ENCODE measurements at regions not wholly inside any gene's neighbourhood (a gene's known extent, or its start where the extent isn't known, plus 50 kb on each side); places are given as distances from the start of the nearest gene placed in this dataset.

- peak; percentile 31; the same call in 1 of the 2 replicates for TF ChIP-seq ZNF609 (CRISPR knock-in tag; IDR thresholded peaks at IDR 0.05; ENCODE audit: borderline replicate concordance)
- peak; percentile 18; the same call in 1 of the 2 replicates for TF ChIP-seq FOXK1 (CRISPR knock-in tag; IDR thresholded peaks at IDR 0.05; ENCODE audit: borderline replicate concordance, low read depth)
- peak; percentile 77; the same call in 1 of the 2 replicates for TF ChIP-seq ZBTB26 (CRISPR knock-in tag; IDR thresholded peaks at IDR 0.05; ENCODE audit: borderline replicate concordance)
- TF ChIP-seq NFE2L1 (CRISPR knock-in tag; IDR thresholded peaks at IDR 0.05; ENCODE audit: borderline replicate concordance), result no peak
- TF ChIP-seq TCF7 (IDR thresholded peaks at IDR 0.05; ENCODE audit: low read depth), result peak; percentile 79
- TF ChIP-seq RCOR2 (CRISPR knock-in tag; IDR thresholded peaks at IDR 0.05), result peak; percentile 18; the same call in 1 of the 2 replicates
- TF ChIP-seq PAXIP1 (CRISPR knock-in tag; conservative IDR thresholded peaks at IDR 0.05), result peak; percentile 35; the same call in 1 of the 2 replicates
- TF ChIP-seq ZBTB1 (CRISPR knock-in tag; IDR thresholded peaks at IDR 0.05; ENCODE audit: borderline replicate concordance), result no peak
- TF ChIP-seq PAX8 (CRISPR knock-in tag; IDR thresholded peaks at IDR 0.05; ENCODE audit: borderline replicate concordance), result no peak
- peak; percentile 34; the same call in 1 of the 2 replicates for TF ChIP-seq IKZF5 (CRISPR knock-in tag; IDR thresholded peaks at IDR 0.05)
- no peak for TF ChIP-seq ZNF512 (CRISPR knock-in tag; IDR thresholded peaks at IDR 0.05)
- TF ChIP-seq RXRB (CRISPR knock-in tag; IDR thresholded peaks at IDR 0.05; ENCODE audit: borderline replicate concordance), result peak; percentile 41; the same call in 1 of the 2 replicates
- no peak for TF ChIP-seq SOX13 (IDR thresholded peaks at IDR 0.05)
- TF ChIP-seq SOX13 (CRISPR knock-in tag; conservative IDR thresholded peaks at IDR 0.05 in 1 of 2, IDR thresholded peaks at IDR 0.05 in 1 of 2), result peak in 1 of 2 experiments; percentile 58; a peak in 1 of 4 replicates
- TF ChIP-seq MED1 (CRISPR knock-in tag; IDR thresholded peaks at IDR 0.05), result 0 out of 2 replicates have a peak, but pooled peaks have one; percentile 53
- peak; percentile 31; the same call in 1 of the 2 replicates for TF ChIP-seq SOX5 (CRISPR knock-in tag; IDR thresholded peaks at IDR 0.05; ENCODE audit: borderline replicate concordance)
Measured at GRCh38 chr3:28109829-28110228, 131.6 kb upstream of the CMC1 start (continued).

All from HepG2 (cell line).